Activated CD4-positive, alpha-beta T cell treated with anti-CD3 and anti-CD28 coated beads for 48 hours (primary cell): ENCODE measurements at regions not wholly inside any gene's neighbourhood (a gene's known extent, or its start where the extent isn't known, plus 50 kb on each side); places are given as distances from the start of the nearest gene placed in this dataset.
"Not testable (repeated sequence)": the region's sequence is repeated elsewhere in the genome, so short reads cannot be mapped to it uniquely, and the experiment has no call there.

Experiments used
- DNase-seq: peaks from one replicate; pipeline ENCODE4 v3.0.0-alpha.2; 2020

DNA sequence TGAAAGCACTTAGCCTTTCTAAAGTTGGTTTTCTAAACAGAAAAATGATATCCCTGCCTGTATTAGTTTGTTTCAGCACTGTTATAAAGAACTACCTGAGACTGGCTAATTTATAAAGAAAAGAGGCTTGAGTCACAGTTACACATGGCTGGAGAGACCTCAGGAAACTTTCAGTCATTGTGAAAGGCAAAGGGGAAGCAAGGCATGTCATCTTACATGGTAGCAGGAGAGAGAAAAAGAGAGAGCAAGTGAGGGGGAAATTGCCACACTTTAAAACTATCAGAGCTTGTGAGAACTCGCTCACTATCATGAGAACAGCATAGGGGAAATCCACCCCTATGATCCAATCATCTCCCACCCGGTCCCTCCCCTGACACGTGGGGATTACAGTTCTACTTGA, 64.9 kb downstream of the FAM170A start:
- no peak for DNase-seq

GRCh38 chr5:119706049-119706448, 76.7 kb downstream of the FAM170A start:
- DNase-seq, result no peak

DNA sequence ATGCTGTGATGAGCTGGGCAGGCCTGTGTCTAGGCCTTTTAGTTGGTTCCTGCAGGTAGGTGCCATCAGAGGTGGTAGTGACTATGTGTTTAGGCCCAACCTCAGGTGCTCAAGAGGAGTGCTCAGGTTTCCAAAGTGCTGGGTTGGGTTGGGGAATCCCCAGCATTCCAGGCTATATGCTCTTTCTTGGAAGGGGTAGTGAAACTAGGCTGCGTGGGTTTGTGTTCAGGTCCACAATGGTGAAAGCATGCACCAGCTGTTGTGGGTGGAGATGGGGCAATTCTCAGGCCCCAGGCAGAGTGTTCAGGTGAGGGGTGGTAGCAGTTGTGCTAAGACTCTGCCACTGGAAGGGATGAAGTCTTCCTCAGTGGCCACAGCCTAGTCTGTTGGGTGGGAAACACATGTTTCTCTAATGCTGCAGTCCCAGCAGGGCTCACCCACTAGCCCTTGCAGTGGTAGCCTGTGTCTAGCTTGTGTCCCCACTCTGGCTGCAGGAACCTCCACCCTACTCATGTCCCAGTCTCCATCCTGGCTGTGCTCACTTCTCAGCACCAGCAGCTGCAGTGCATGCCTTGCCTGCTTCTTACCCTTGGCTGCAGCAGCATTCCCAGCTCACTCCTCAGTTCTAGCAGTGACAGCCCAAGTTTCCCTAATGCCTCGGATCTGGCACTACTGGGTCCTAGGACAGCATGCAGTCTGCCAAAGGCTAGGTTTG, 78.9 kb downstream of the FAM170A start:
- DNase-seq, result no peak

GRCh38 chr5:119721775-119722174, 92.4 kb downstream of the FAM170A start:
- no peak for DNase-seq

- DNase-seq, result not testable (repeated sequence)
Observed at GRCh38 chr5:119725291-119725690, 95.9 kb downstream of the FAM170A start.

DNA sequence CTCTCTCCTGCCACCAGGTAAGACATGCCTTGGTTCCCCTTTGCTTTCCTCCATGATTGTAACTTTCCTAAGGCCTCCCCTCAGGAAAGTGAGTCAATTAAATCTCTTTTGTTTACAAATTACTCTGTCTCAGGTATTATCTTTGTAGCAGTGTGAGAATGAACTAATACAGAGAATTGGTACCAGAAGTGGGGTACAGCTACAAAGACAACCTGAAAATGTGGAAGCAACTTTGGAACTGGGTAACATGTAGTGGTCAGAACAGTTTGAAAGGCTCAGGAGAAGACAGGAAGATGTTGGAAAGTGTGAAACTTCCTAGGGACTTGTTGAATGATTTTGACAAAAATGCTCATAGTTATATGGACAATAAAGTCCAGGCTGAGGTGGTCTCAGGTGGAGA, 97.2 kb downstream of the FAM170A start:
- DNase-seq, result no peak

GRCh38 chr5:119740225-119740624, 110.9 kb downstream of the FAM170A start:
- no peak for DNase-seq

- no peak for DNase-seq
Observed at GRCh38 chr5:119741691-119742090, 112.3 kb downstream of the FAM170A start.

GRCh38 chr5:119742311-119742710, 113.0 kb downstream of the FAM170A start:
- DNase-seq, result no peak

GRCh38 chr5:119743927-119744326, 114.6 kb downstream of the FAM170A start:
- DNase-seq, result peak; percentile 3

- DNase-seq, result no peak
Observed at GRCh38 chr5:119745976-119746375, 116.6 kb downstream of the FAM170A start.

DNA sequence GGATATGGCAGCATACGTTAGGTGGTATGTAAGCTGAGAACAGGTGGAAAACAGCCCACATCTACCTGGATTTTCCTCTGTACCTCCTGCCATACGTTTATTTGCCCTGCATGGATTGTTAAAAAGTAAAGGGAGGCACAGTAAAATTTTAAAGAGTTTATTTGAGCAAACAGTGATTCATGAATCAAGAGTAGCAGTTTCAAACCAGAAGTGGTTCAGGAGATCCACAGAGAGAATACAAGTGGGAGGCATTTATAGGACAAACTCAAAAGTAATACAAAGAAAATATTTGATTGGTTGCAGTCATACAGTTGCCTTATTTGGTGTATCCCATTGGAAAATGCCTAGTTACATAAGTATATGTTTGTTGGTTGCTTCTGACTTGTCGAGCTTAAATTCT, 117.6 kb downstream of the FAM170A start:
- DNase-seq, result no peak

DNA sequence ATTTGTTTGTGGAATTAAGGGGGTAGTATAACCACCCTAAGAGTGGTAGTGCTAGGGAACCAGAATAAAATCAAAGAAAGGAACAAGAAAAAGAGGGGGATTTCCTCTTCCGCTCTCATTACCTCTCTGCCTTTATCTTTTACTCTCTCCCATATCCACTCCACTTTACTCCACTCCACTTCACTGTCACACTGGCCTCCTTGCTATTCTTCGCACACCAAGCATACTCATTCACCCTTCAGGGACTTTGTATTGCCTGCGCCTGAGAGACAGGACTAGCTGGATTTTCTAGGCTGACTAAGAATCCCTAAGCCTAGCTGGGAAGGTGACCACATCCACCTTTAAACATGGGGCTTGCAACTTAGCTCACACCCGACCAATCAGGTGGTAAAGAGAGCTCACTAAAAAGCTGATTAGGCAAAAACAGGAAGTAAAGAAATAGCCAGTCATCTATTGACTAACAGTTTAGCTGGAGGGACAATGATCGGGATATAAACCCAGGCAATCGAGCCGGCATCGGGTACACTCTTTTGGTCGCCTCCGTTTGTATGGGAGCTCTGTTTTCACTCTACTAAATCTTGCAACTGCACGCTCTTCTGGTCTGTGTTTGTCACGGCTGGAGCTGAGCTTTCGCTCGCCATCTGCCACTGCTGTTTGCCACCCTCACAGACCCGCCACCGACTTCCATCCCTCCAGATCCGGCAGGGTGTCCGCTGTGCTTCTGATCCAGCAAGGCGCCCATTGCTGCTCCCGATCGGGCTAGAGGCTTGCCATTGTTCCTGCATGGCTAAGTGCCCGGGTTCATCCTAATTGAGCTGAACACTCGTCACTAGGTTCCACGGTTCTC, 121.8 kb downstream of the FAM170A start:
- DNase-seq, result no peak

DNA sequence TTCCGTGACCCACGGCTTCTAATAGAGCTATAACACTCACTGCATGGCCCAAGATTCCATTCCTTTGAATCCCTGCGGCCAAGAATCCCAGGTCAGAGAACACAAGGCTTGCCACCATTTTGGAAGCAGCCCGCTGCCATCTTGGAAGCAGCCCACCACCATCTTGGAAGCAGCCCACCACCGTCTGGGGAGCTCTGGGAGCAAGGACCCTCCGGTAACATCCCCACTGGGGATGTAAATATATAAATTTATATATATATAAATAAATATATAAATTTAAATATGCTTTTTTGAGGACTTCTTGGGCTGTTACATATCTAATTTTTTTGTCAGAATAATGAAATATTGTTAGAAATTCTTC, 122.4 kb downstream of the FAM170A start:
- no peak for DNase-seq

GRCh38 chr5:119752921-119753886, 123.8 kb downstream of the FAM170A start:
- no peak for DNase-seq

DNA sequence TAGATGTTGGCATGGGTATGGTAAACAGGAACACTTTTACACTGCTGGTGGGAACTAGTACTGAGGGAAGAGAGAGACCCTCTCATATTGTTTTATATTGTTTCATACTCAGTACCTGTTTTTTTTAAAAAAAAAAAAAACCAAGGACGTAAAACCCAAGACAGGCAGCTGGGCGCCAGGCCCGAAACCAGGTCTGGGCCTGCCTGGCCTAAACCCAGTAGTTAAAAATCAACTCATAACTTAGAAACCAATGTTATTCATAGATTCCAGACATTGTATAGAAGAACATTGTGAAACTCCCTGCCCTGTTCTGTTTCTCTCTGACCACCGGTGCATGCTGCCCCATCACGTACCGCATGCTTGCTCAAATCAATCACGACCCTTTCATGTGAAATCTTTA, 125.5 kb downstream of the FAM170A start:
- not testable (repeated sequence) for DNase-seq

DNA sequence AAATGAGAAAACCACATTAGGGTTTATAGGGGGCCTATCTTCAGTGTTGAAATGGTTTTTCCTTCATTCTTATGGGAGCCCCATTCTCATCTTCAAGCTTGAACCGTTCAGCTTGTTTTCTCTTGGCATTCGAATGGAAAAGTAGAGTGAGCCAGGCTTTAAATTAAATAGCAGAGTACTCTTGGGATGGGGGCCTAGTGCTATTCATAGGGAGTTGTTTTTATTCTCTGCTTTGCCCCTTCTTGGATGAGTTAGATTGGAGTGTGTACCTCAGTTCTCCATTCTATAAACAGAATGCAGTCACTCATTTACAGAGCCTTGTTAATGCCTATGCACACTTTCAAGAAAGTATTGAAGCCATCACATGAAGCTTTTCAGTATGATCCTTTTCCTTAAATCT, 127.9 kb downstream of the FAM170A start:
- DNase-seq, result no peak

DNA sequence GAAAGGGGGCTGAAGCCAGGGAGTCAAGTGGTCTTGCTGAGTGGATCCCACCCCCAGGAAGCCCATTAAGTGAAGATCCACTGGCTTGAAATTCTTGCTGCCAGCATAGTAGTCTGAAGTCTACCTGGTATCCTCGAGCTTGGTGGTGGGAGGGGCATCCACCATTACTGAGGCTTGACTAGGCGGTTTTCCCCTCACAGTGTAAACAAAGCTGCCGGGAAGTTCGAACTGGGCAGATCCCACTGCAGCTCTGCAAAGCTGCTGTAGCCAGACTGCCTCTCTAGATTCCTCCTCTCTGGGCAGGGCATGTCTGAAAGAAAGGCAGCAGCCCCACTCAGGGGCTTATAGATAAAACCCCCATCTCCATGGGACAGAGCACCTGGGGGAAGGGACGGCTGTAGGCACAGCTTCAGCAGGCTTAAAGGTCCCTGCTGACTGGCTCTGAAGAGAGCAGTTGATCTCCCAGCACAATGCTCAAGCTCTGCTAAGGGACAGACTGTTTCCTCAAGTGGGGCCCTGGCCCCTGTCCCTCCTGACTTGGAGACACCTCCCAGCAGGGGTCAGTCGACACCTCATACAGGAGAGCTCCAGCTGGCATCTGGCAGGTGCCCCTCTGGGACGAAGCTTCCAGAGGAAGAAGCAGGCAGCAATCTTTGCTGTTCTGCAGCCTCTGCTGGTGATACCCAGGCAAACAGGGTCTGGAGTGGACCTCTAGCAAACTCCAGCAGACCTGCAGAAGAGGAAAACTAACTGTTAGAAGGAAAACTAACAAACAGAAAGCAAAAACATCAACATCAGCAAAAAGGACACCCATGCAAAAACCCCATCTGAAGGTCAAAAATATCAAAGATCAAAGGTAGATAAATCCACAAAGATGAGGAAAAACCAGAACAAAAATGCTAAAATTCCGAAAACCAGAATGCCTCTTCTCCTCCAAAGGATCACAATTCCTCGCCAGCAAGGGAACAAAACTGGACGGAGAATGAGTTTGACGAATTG, 140.6 kb downstream of the FAM170A start:
- not testable (repeated sequence) for DNase-seq

GRCh38 chr5:119780145-119780544, 150.8 kb downstream of the FAM170A start:
- not testable (repeated sequence) for DNase-seq

DNA sequence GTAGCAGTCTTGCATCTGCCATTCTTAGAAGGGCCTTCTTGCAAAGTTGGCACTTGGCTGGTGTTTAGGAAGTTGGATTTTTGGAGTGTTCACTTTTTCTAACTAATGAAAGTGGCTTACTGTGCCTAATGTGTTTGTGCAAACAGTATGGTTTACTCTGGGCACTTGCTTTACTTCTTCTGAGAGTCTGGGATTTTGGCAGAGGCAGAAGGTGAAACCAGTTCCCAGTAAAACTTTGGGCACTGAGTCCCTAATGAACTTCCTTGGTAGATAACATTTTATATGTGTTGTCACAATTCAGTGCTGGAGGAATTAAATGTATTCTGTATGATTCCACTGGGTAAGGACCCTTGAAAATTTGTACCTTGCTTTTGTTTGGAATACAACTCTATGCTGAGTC, 155.7 kb downstream of the FAM170A start:
- DNase-seq, result no peak

- DNase-seq, result no peak
Observed at GRCh38 chr5:119789406-119790117, 160.2 kb downstream of the FAM170A start.
